ENCODE measurements at regions not wholly inside any gene's neighbourhood (a gene's known extent, or its start where the extent isn't known, plus 50 kb on each side); places are given as distances from the start of the nearest gene placed in this dataset.

DNA sequence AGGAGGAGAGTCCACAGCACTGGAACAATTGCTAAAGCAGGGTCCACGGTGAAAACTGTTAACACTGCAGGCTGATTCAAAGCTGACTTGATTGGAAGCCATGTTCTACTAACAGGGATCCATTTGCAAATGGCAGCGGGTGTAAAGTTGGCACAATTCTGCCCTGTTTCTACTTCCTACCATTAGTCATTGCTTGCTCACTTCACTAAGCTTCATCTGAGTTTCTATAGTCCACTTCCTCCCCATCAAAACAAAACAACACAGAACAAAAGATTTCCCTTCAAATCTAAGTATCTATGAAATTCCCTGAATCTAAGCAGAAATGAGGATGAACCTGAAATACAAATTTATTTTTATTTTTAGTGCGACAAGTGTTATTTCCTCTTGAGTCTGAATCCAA lies 187.4 kb upstream of the SOX11 start:
- Histone ChIP-seq H3K9ac (ENCODE audit: low read length) (no peak overlapping the region), H2AFZ (ENCODE audit: low read depth, low read length, poor library complexity, severe bottlenecking) (no peak overlapping the region), H3K36me3 (ENCODE audit: control insufficient read depth in 1 of 2, insufficient read depth in 2 of 2, low read length in 2 of 2) (no peaks in the 10 kb centered on the region), H3K27ac (ENCODE audit: low read depth, low read length) (no peak overlapping the region), H3K27me3 (ENCODE audit: insufficient read depth, low read length) (no peaks in the 10 kb centered on the region), H3K9me2 (ENCODE audit: insufficient read depth) (no peaks in the 10 kb centered on the region), H3K4me2 (ENCODE audit: low read length) (no peak overlapping the region), H3K4me1 (ENCODE audit: control insufficient read depth in 1 of 2, insufficient read depth in 2 of 2, low read length in 2 of 2) (no peaks in the 10 kb centered on the region), H3K79me2 (ENCODE audit: insufficient read depth, low read length) (no peaks in the 10 kb centered on the region), H3K9me3 (ENCODE audit: control insufficient read depth in 1 of 2, insufficient read depth in 1 of 2, low read depth in 1 of 2, low read length in 2 of 2) (peaks cover 11 to 27% of the 10 kb centered on the region in 2 experiments; a peak in 3 of 4 replicates), H3K4me3 (replicated peaks in 1 of 2; ENCODE audit: low read depth in 1 of 2, low read length in 2 of 2) (no peak overlapping the region), H4K20me1 (ENCODE audit: insufficient read depth) (no peaks in the 10 kb centered on the region)
- POLR2A ChIA-PET: no interaction called here
- no peak for TF ChIP-seq EZH2phosphoT487 (IDR thresholded peaks at IDR 0.05; ENCODE audit: borderline replicate concordance)
- TF ChIP-seq ZFX (IDR thresholded peaks at IDR 0.05): no peak
- no peak for TF ChIP-seq ELF1 (IDR thresholded peaks at IDR 0.05; ENCODE audit: borderline replicate concordance, low read depth)
- no peak for TF ChIP-seq JUND (IDR thresholded peaks at IDR 0.05)
- TF ChIP-seq CBX3 (IDR thresholded peaks at IDR 0.05; ENCODE audit: low read depth): no peak
- TF ChIP-seq, protein P1, sequence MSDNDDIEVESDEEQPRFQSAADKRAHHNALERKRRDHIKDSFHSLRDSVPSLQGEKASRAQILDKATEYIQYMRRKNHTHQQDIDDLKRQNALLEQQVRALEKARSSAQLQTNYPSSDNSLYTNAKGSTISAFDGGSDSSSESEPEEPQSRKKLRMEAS (IDR thresholded peaks at IDR 0.05): no peak
- no peak for TF ChIP-seq POLR2AphosphoS5 (IDR thresholded peaks at IDR 0.05; ENCODE audit: low read depth, low read length)
- TF ChIP-seq ZNF274 (IDR thresholded peaks at IDR 0.05; ENCODE audit: low read depth, low read length): no peak
- TF ChIP-seq CEBPB (IDR thresholded peaks at IDR 0.05; ENCODE audit: low read depth): no peak
- no peak for TF ChIP-seq EGR1 (IDR thresholded peaks at IDR 0.05; ENCODE audit: low read depth)
- TF ChIP-seq SP1 (IDR thresholded peaks at IDR 0.05; ENCODE audit: low read depth): no peak
- no peak for TF ChIP-seq EZH2 (IDR thresholded peaks at IDR 0.05)
- TF ChIP-seq, protein P2, sequence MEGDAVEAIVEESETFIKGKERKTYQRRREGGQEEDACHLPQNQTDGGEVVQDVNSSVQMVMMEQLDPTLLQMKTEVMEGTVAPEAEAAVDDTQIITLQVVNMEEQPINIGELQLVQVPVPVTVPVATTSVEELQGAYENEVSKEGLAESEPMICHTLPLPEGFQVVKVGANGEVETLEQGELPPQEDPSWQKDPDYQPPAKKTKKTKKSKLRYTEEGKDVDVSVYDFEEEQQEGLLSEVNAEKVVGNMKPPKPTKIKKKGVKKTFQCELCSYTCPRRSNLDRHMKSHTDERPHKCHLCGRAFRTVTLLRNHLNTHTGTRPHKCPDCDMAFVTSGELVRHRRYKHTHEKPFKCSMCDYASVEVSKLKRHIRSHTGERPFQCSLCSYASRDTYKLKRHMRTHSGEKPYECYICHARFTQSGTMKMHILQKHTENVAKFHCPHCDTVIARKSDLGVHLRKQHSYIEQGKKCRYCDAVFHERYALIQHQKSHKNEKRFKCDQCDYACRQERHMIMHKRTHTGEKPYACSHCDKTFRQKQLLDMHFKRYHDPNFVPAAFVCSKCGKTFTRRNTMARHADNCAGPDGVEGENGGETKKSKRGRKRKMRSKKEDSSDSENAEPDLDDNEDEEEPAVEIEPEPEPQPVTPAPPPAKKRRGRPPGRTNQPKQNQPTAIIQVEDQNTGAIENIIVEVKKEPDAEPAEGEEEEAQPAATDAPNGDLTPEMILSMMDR (IDR thresholded peaks at IDR 0.05 in 2 of 3, conservative IDR thresholded peaks at IDR 0.05 in 1 of 3; ENCODE audit: borderline replicate concordance in 1 of 3, insufficient read depth in 1 of 3, low read depth in 2 of 3, low read length in 2 of 3): no peak
- TF ChIP-seq, protein P3, sequence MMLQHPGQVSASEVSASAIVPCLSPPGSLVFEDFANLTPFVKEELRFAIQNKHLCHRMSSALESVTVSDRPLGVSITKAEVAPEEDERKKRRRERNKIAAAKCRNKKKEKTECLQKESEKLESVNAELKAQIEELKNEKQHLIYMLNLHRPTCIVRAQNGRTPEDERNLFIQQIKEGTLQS (IDR thresholded peaks at IDR 0.05): no peak
- no peak for TF ChIP-seq SIN3A (IDR thresholded peaks at IDR 0.05; ENCODE audit: low read depth)
- TF ChIP-seq YY1 (IDR thresholded peaks at IDR 0.05; ENCODE audit: extremely low read depth, insufficient replicate concordance, low read depth, low read length): no peak
- TF ChIP-seq RAD21 (IDR thresholded peaks at IDR 0.05; ENCODE audit: low read depth): no peak
- no peak for TF ChIP-seq SRF (IDR thresholded peaks at IDR 0.05; ENCODE audit: low read depth)
- TF ChIP-seq, protein P4, sequence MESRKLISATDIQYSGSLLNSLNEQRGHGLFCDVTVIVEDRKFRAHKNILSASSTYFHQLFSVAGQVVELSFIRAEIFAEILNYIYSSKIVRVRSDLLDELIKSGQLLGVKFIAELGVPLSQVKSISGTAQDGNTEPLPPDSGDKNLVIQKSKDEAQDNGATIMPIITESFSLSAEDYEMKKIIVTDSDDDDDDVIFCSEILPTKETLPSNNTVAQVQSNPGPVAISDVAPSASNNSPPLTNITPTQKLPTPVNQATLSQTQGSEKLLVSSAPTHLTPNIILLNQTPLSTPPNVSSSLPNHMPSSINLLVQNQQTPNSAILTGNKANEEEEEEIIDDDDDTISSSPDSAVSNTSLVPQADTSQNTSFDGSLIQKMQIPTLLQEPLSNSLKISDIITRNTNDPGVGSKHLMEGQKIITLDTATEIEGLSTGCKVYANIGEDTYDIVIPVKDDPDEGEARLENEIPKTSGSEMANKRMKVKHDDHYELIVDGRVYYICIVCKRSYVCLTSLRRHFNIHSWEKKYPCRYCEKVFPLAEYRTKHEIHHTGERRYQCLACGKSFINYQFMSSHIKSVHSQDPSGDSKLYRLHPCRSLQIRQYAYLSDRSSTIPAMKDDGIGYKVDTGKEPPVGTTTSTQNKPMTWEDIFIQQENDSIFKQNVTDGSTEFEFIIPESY (IDR thresholded peaks at IDR 0.05; ENCODE audit: extremely low read depth, insufficient replicate concordance, low read length): no peak
- CTCF ChIA-PET: no interaction called here
- no peak for ATAC-seq
- intact Hi-C loops (cut with micrococcal nuclease): no loop called here
- DNase-seq (ENCODE audit: low read depth, low spot score): no peak
- BruUV-seq (replicated peaks): no TSS peak
- RAD21 ChIA-PET (ENCODE audit: low non-redundant PET in 1 of 2, low total read pairs in 2 of 2, uncharacterized antibody in 2 of 2, unreplicated experiment in 2 of 2): no interaction called here
